HL-60 (cell line): ENCODE measurements at regions not wholly inside any gene's neighbourhood (a gene's known extent, or its start where the extent isn't known, plus 50 kb on each side); places are given as distances from the start of the nearest gene placed in this dataset.

ENCODE experiments used
- GABPA ChIP-seq: IDR thresholded peaks from 2 replicates; pipeline ENCODE4 v1.6.1; 2012; ENCODE audit warnings: low read depth
- POLR2AphosphoS5 ChIP-seq: IDR thresholded peaks from 2 replicates; pipeline ENCODE4 v1.6.1; 2012; ENCODE audit warnings: low read depth
- SPI1 ChIP-seq: IDR thresholded peaks from 2 replicates; pipeline ENCODE4 v1.6.1; 2012; ENCODE audit warnings: low read depth, mild to moderate bottlenecking, borderline replicate concordance
- TF ChIP-seq, protein P1 (sequence below): IDR thresholded peaks from one replicate; pipeline ENCODE4 v1.5.1; 2011; ENCODE audit warnings: low read length, control low read depth, inconsistent platforms; ENCODE audit not compliant: insufficient read depth
- TF ChIP-seq, protein P2 (sequence below): IDR thresholded peaks from 2 replicates; pipeline ENCODE4 v1.6.1; 2012; ENCODE audit warnings: low read depth; ENCODE audit not compliant: insufficient replicate concordance

DNA sequence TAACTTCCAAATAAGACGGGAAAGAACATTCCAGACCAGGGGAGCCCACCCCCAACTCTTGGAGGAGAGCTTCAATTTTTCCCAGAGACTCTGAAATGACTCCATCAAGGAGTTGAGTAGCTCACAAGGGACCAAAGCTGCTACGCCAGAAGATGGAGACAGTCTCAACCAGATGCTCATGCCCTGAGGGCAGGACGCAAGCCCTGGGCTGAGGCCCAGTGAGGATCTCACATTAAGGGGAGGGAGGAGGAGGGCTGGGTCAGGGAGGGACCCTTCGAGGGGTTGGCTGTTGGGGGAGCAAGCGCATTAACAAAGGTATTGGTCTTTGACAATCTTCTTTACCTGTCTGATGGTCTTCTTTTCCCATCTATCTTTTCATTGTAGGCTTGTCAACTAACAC is 141.3 kb upstream of the SLC1A4 start:
- TF ChIP-seq, protein P1, sequence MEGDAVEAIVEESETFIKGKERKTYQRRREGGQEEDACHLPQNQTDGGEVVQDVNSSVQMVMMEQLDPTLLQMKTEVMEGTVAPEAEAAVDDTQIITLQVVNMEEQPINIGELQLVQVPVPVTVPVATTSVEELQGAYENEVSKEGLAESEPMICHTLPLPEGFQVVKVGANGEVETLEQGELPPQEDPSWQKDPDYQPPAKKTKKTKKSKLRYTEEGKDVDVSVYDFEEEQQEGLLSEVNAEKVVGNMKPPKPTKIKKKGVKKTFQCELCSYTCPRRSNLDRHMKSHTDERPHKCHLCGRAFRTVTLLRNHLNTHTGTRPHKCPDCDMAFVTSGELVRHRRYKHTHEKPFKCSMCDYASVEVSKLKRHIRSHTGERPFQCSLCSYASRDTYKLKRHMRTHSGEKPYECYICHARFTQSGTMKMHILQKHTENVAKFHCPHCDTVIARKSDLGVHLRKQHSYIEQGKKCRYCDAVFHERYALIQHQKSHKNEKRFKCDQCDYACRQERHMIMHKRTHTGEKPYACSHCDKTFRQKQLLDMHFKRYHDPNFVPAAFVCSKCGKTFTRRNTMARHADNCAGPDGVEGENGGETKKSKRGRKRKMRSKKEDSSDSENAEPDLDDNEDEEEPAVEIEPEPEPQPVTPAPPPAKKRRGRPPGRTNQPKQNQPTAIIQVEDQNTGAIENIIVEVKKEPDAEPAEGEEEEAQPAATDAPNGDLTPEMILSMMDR: no peak
- TF ChIP-seq POLR2AphosphoS5 (no peak), SPI1 (no peak), GABPA (no peak)
- TF ChIP-seq, protein P2, sequence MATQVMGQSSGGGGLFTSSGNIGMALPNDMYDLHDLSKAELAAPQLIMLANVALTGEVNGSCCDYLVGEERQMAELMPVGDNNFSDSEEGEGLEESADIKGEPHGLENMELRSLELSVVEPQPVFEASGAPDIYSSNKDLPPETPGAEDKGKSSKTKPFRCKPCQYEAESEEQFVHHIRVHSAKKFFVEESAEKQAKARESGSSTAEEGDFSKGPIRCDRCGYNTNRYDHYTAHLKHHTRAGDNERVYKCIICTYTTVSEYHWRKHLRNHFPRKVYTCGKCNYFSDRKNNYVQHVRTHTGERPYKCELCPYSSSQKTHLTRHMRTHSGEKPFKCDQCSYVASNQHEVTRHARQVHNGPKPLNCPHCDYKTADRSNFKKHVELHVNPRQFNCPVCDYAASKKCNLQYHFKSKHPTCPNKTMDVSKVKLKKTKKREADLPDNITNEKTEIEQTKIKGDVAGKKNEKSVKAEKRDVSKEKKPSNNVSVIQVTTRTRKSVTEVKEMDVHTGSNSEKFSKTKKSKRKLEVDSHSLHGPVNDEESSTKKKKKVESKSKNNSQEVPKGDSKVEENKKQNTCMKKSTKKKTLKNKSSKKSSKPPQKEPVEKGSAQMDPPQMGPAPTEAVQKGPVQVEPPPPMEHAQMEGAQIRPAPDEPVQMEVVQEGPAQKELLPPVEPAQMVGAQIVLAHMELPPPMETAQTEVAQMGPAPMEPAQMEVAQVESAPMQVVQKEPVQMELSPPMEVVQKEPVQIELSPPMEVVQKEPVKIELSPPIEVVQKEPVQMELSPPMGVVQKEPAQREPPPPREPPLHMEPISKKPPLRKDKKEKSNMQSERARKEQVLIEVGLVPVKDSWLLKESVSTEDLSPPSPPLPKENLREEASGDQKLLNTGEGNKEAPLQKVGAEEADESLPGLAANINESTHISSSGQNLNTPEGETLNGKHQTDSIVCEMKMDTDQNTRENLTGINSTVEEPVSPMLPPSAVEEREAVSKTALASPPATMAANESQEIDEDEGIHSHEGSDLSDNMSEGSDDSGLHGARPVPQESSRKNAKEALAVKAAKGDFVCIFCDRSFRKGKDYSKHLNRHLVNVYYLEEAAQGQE: no peak
